ENCODE measurements at regions not wholly inside any gene's neighbourhood (a gene's known extent, or its start where the extent isn't known, plus 50 kb on each side); places are given as distances from the start of the nearest gene placed in this dataset.

DNA sequence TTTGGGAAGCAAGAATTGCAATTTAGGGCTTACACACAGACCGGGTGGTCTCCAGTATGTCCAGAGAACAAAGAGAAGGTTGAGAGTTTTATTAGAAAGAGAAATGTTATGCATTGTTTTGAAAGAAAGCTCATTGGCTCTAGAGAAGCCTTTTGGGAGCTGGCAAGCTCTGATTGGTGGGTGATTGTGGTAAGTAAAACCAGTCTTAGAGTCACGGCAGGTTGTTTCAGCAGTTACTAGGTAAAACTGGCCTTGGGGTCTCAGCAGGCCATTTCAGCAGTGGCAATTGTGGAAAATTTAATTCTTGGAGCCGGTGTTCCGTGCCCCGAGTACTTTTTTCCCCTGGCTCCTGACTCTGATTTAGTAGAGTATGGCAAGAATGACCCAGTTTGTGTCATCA lies 78.1 kb downstream of the MRPL46 start:
- H3K4me1 ChIP-seq (ENCODE audit: low read depth), result no peaks in the 10 kb centered on the region
- ATAC-seq, result no peak

DNA sequence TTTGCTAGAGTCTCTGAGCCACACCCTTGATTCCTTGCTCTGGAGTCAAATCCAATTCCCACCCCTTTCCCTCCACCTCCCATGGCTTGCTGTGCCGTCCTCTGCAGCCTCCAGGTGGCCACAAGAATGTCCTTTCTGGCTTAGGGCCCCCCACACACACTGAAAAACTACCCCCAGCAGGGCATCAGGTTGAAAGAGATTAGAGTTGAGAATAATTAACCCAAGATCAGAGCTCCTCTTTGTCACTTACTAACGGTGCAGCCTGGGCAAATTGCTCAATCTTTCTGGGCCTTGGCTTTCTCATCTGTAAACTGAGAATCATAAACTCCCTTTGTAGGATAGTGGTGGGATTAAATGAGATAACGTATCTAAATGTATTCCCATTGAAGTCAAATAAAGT lies 78.5 kb downstream of the MRPL46 start:
- intact Hi-C loops (cut with DNase I, micrococcal nuclease), result no loop called here
- no peak for ATAC-seq
- no peak for TF ChIP-seq CTCF (IDR thresholded peaks at IDR 0.05)
- no peak for DNase-seq
- H3K36me3 ChIP-seq (ENCODE audit: low read depth), result no peaks in the 10 kb centered on the region
- H3K9me3 ChIP-seq, result no peaks in the 10 kb centered on the region
- no peaks in the 10 kb centered on the region for H3K4me1 ChIP-seq (ENCODE audit: low read depth)
- no peak overlapping the region for H3K4me3 ChIP-seq

More for the DNA sequence above, 78.1 kb downstream of the MRPL46 start:
- no peak overlapping the region for H3K4me3 ChIP-seq
- H3K9me3 ChIP-seq, result no peaks in the 10 kb centered on the region
- intact Hi-C loops (cut with DNase I, micrococcal nuclease), result no loop called here
- DNase-seq, result no peak
- no peaks in the 10 kb centered on the region for H3K36me3 ChIP-seq (ENCODE audit: low read depth)
- no peak for TF ChIP-seq CTCF (IDR thresholded peaks at IDR 0.05)

DNA sequence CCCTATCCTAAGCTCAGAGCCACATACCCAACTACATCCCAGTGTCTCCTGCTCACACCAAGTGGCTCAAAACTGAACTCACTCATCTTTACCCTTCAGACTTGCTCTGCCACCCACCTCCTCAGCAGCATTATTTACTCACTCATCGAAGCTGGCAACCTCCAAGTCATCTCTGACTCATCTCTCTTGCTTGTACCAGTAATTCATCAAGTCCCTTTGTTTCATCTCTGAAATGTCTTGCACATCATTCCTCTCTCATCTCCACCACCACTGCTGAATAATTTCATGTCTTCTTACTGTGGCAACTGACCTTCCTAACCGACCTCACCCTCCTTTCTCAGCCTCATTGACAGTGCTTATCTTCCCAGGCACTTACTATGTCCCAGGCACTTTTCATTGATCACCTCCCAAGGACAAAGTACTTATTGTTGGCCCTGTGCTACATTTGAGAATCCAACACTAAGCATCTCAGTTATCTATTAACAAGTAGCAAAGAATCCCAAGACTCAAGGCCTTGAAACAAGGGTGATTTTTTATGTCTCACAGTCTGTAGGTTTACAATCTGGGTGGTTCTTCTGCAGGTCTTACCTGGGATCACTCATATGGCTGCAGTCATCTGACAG lies 82.0 kb downstream of the MRPL46 start:
- no peak for TF ChIP-seq CTCF (IDR thresholded peaks at IDR 0.05)
- ATAC-seq (no peak), DNase-seq (no peak)
- no peak overlapping the region for H3K4me3 ChIP-seq
- H3K9me3 ChIP-seq, result no peaks in the 10 kb centered on the region
- intact Hi-C loops (cut with DNase I, micrococcal nuclease), result no loop called here
- no peaks in the 10 kb centered on the region for H3K36me3 ChIP-seq (ENCODE audit: low read depth)
- no peaks in the 10 kb centered on the region for H3K4me1 ChIP-seq (ENCODE audit: low read depth)

GRCh38 chr15:88383354-88383753 lies 83.8 kb downstream of the MRPL46 start:
- DNase-seq (no peak), ATAC-seq (no peak)
- no peaks in the 10 kb centered on the region for H3K4me1 ChIP-seq (ENCODE audit: low read depth)
- H3K36me3 ChIP-seq (ENCODE audit: low read depth), result no peaks in the 10 kb centered on the region
- no peak overlapping the region for H3K4me3 ChIP-seq
- TF ChIP-seq CTCF (IDR thresholded peaks at IDR 0.05), result no peak
- H3K9me3 ChIP-seq, result no peaks in the 10 kb centered on the region
- intact Hi-C loops (cut with DNase I, micrococcal nuclease), result no loop called here

GRCh38 chr15:88382482-88382983 lies 84.7 kb downstream of the MRPL46 start:
- H3K4me3 ChIP-seq, result no peak overlapping the region
- intact Hi-C loops (cut with DNase I, micrococcal nuclease), result no loop called here
- DNase-seq (no peak), ATAC-seq (no peak)
- no peaks in the 10 kb centered on the region for H3K4me1 ChIP-seq (ENCODE audit: low read depth)
- no peak for TF ChIP-seq CTCF (IDR thresholded peaks at IDR 0.05)
- no peaks in the 10 kb centered on the region for H3K9me3 ChIP-seq
- no peaks in the 10 kb centered on the region for H3K36me3 ChIP-seq (ENCODE audit: low read depth)

GRCh38 chr15:88378188-88378637 lies 89.0 kb downstream of the MRPL46 start:
- Histone ChIP-seq H3K4me1 (ENCODE audit: low read depth) (no peaks in the 10 kb centered on the region), H3K9me3 (no peaks in the 10 kb centered on the region), H3K4me3 (no peak overlapping the region), H3K36me3 (ENCODE audit: low read depth) (no peaks in the 10 kb centered on the region)
- no peak for TF ChIP-seq CTCF (IDR thresholded peaks at IDR 0.05)
- intact Hi-C loops (cut with DNase I, micrococcal nuclease), result no loop called here
- DNase-seq (no peak), ATAC-seq (no peak)

Measured in mucosa of descending colon (tissue), 3 donors.